IPS-20b (cell line): ENCODE measurements at regions not wholly inside any gene's neighbourhood (a gene's known extent, or its start where the extent isn't known, plus 50 kb on each side); places are given as distances from the start of the nearest gene placed in this dataset.

Experiments
- H3K27ac ChIP-seq: one replicate; pipeline ENCODE4 v1.5.1; 2013; ENCODE audit warnings: low read length
- H3K27me3 ChIP-seq: 2 replicates; pipeline ENCODE4 v1.6.1; 2013; ENCODE audit warnings: mild to moderate bottlenecking, low read length, inconsistent platforms; ENCODE audit not compliant: insufficient read depth
- H3K36me3 ChIP-seq: 2 replicates; pipeline ENCODE4 v1.6.1; 2013; ENCODE audit warnings: low read depth, mild to moderate bottlenecking, inconsistent platforms, low read length, moderate library complexity; ENCODE audit not compliant: insufficient read depth
- H3K4me1 ChIP-seq: 2 replicates; pipeline ENCODE4 v1.6.1; 2013; ENCODE audit warnings: mild to moderate bottlenecking, control low read depth, inconsistent platforms, low read length, moderate library complexity; ENCODE audit not compliant: insufficient read depth
- H3K4me3 ChIP-seq: 2 replicates; pipeline ENCODE4 v1.5.1; 2013; ENCODE audit warnings: mild to moderate bottlenecking, low read length, inconsistent platforms
- H3K9ac ChIP-seq: 2 replicates; pipeline ENCODE4 v1.6.1; 2013; ENCODE audit warnings: low read depth, mild to moderate bottlenecking, inconsistent platforms, low read length, moderate library complexity
- H3K9me3 ChIP-seq: 2 replicates; pipeline ENCODE4 v1.6.1; 2013; ENCODE audit warnings: mild to moderate bottlenecking, low read depth, low read length, inconsistent platforms; ENCODE audit not compliant: insufficient read depth

GRCh38 chr9:91146391-91147019, 215.2 kb downstream of the AUH start:
- Histone ChIP-seq H3K4me1 (peaks cover 3% of the 10 kb centered on the region; the same call in 1 of the 2 replicates), H3K27me3 (no peaks in the 10 kb centered on the region), H3K4me3 (no peak overlapping the region), H3K27ac (no peak overlapping the region), H3K9ac (no peak overlapping the region), H3K36me3 (no peaks in the 10 kb centered on the region), H3K9me3 (peaks cover 8% of the 10 kb centered on the region; the same call in 1 of the 2 replicates)

- no peaks in the 10 kb centered on the region for H3K36me3 ChIP-seq
- no peak overlapping the region for H3K9ac ChIP-seq
- no peak overlapping the region for H3K27ac ChIP-seq
- no peaks in the 10 kb centered on the region for H3K27me3 ChIP-seq
- peaks cover 10% of the 10 kb centered on the region for H3K9me3 ChIP-seq
- H3K4me1 ChIP-seq = peaks cover 3% of the 10 kb centered on the region; the same call in 1 of the 2 replicates
- no peak overlapping the region for H3K4me3 ChIP-seq
These were observed 214.5 kb downstream of the AUH start for GRCh38 chr9:91147079-91147708.

GRCh38 chr9:91148306-91148705, 213.4 kb downstream of the AUH start:
- Histone ChIP-seq H3K9ac (no peak overlapping the region), H3K27me3 (no peaks in the 10 kb centered on the region), H3K9me3 (peaks cover 21% of the 10 kb centered on the region), H3K36me3 (no peaks in the 10 kb centered on the region), H3K4me3 (no peak overlapping the region), H3K27ac (no peak overlapping the region), H3K4me1 (peaks cover 3% of the 10 kb centered on the region; the same call in 1 of the 2 replicates)

- Histone ChIP-seq H3K27ac (no peak overlapping the region), H3K36me3 (no peaks in the 10 kb centered on the region), H3K27me3 (no peaks in the 10 kb centered on the region), H3K9me3 (peaks cover 20% of the 10 kb centered on the region; the same call in 1 of the 2 replicates), H3K9ac (no peak overlapping the region), H3K4me3 (no peak overlapping the region), H3K4me1 (peaks cover 3% of the 10 kb centered on the region; the same call in 1 of the 2 replicates)
These were observed 211.3 kb downstream of the AUH start for GRCh38 chr9:91150273-91150997.

- no peaks in the 10 kb centered on the region for H3K36me3 ChIP-seq
- H3K27me3 ChIP-seq = no peaks in the 10 kb centered on the region
- peaks cover 3% of the 10 kb centered on the region; the same call in 1 of the 2 replicates for H3K4me1 ChIP-seq
- peaks cover 20% of the 10 kb centered on the region; the same call in 1 of the 2 replicates for H3K9me3 ChIP-seq
- H3K27ac ChIP-seq = no peak overlapping the region
- no peak overlapping the region for H3K9ac ChIP-seq
- no peak overlapping the region for H3K4me3 ChIP-seq
These were observed 210.6 kb downstream of the AUH start for GRCh38 chr9:91150998-91151717.

GRCh38 chr9:91151718-91152095, 210.0 kb downstream of the AUH start:
- Histone ChIP-seq H3K27ac (no peak overlapping the region), H3K36me3 (no peaks in the 10 kb centered on the region), H3K9me3 (peaks cover 20% of the 10 kb centered on the region; the same call in 1 of the 2 replicates), H3K4me3 (no peak overlapping the region), H3K9ac (no peak overlapping the region), H3K4me1 (peaks cover 3% of the 10 kb centered on the region; the same call in 1 of the 2 replicates), H3K27me3 (no peaks in the 10 kb centered on the region)

GRCh38 chr9:91154686-91155085, 207.0 kb downstream of the AUH start:
- Histone ChIP-seq H3K9ac (no peak overlapping the region), H3K36me3 (no peaks in the 10 kb centered on the region), H3K27ac (no peak overlapping the region), H3K9me3 (peaks cover 20% of the 10 kb centered on the region; the same call in 1 of the 2 replicates), H3K4me3 (no peak overlapping the region), H3K27me3 (no peaks in the 10 kb centered on the region), H3K4me1 (no peaks in the 10 kb centered on the region)

- Histone ChIP-seq H3K9ac (no peak overlapping the region), H3K9me3 (peaks cover 18% of the 10 kb centered on the region; the same call in 1 of the 2 replicates), H3K4me3 (no peak overlapping the region), H3K27me3 (no peaks in the 10 kb centered on the region), H3K36me3 (no peaks in the 10 kb centered on the region), H3K4me1 (no peaks in the 10 kb centered on the region), H3K27ac (no peak overlapping the region)
These were observed 206.5 kb downstream of the AUH start for GRCh38 chr9:91155181-91155580.

- H3K27ac ChIP-seq = no peak overlapping the region
- no peaks in the 10 kb centered on the region for H3K27me3 ChIP-seq
These were observed 205.9 kb downstream of the AUH start for GRCh38 chr9:91155746-91156376.

GRCh38 chr9:91156451-91157234, 205.1 kb downstream of the AUH start:
- no peak overlapping the region for H3K9ac ChIP-seq
- no peak overlapping the region for H3K4me3 ChIP-seq
- H3K27me3 ChIP-seq = no peaks in the 10 kb centered on the region
- no peak overlapping the region for H3K27ac ChIP-seq
- no peaks in the 10 kb centered on the region for H3K4me1 ChIP-seq
- peaks cover 15% of the 10 kb centered on the region; the same call in 1 of the 2 replicates for H3K9me3 ChIP-seq
- H3K36me3 ChIP-seq = no peaks in the 10 kb centered on the region

More at GRCh38 chr9:91155746-91156376, 205.9 kb downstream of the AUH start:
- H3K4me3 ChIP-seq = no peak overlapping the region
- no peaks in the 10 kb centered on the region for H3K4me1 ChIP-seq
- peaks cover 15% of the 10 kb centered on the region; the same call in 1 of the 2 replicates for H3K9me3 ChIP-seq
- no peaks in the 10 kb centered on the region for H3K36me3 ChIP-seq
- H3K9ac ChIP-seq = no peak overlapping the region
